ENCODE measurements at regions not wholly inside any gene's neighbourhood (a gene's known extent, or its start where the extent isn't known, plus 50 kb on each side); places are given as distances from the start of the nearest gene placed in this dataset.

GRCh38 chr16:17901309-17901708, 430.5 kb upstream of the XYLT1 start:
- no peaks in the 10 kb centered on the region for H3K9me3 ChIP-seq
- H3K4me1 ChIP-seq: no peaks in the 10 kb centered on the region
- FAIRE-seq (no peak), ATAC-seq (no peak), DNase-seq (ENCODE audit: low read depth in 1 of 2, low spot score in 1 of 2) (no peak)
- WGBS (ENCODE audit: missing lambda C conversion rate): 0% methylated on average over 1 of the region's 1 CpG
- CTCF ChIA-PET: no interaction called here
- no peak overlapping the region for H3K4me3 ChIP-seq
- TF ChIP-seq RARB (CRISPR knock-in tag; IDR thresholded peaks at IDR 0.05) (no peak), CEBPB (IDR thresholded peaks at IDR 0.05) (no peak), ATOH8 (CRISPR knock-in tag; IDR thresholded peaks at IDR 0.05; ENCODE audit: low read depth) (no peak), FOSL2 (IDR thresholded peaks at IDR 0.05) (no peak), FOSL2 (CRISPR knock-in tag; IDR thresholded peaks at IDR 0.05) (no peak), CBX2 (IDR thresholded peaks at IDR 0.05; ENCODE audit: borderline replicate concordance, low read depth) (no peak), ZNF302 (CRISPR knock-in tag; IDR thresholded peaks at IDR 0.05) (no peak), HEYL (CRISPR knock-in tag; IDR thresholded peaks at IDR 0.05) (no peak), JUNB (IDR thresholded peaks at IDR 0.05) (no peak), TFCP2L1 (CRISPR knock-in tag; IDR thresholded peaks at IDR 0.05) (no peak), NPAS2 (CRISPR knock-in tag; IDR thresholded peaks at IDR 0.05; ENCODE audit: borderline replicate concordance) (no peak), HES2 (IDR thresholded peaks at IDR 0.05) (no peak), MAFK (IDR thresholded peaks at IDR 0.05; ENCODE audit: partially characterized antibody) (no peak)
- POLR2A ChIA-PET: no interaction called here
- no peak overlapping the region for H3K27ac ChIP-seq
- H3K4me2 ChIP-seq: no peak overlapping the region

GRCh38 chr16:17899141-17899540, 428.4 kb upstream of the XYLT1 start:
- Histone ChIP-seq H3K27ac (no peak overlapping the region), H3K4me2 (no peak overlapping the region), H3K4me1 (no peaks in the 10 kb centered on the region), H3K9me3 (no peaks in the 10 kb centered on the region), H3K4me3 (no peak overlapping the region)
- ATAC-seq (no peak), DNase-seq (ENCODE audit: low read depth in 1 of 2, low spot score in 1 of 2) (no peak), FAIRE-seq (no peak)
- TF ChIP-seq HMGXB4 (CRISPR knock-in tag; IDR thresholded peaks at IDR 0.05; ENCODE audit: borderline replicate concordance) (no peak), CEBPB (IDR thresholded peaks at IDR 0.05) (no peak), HOXB5 (CRISPR knock-in tag; IDR thresholded peaks at IDR 0.05) (no peak), TFCP2L1 (CRISPR knock-in tag; IDR thresholded peaks at IDR 0.05) (no peak), PHF8 (IDR thresholded peaks at IDR 0.05; ENCODE audit: borderline replicate concordance, low read depth) (no peak), USF2 (IDR thresholded peaks at IDR 0.05) (no peak), MYC (IDR thresholded peaks at IDR 0.05; ENCODE audit: borderline replicate concordance, low read length) (no peak), ZFP36 (IDR thresholded peaks at IDR 0.05; ENCODE audit: borderline replicate concordance, partially characterized antibody) (no peak), FOSL2 (IDR thresholded peaks at IDR 0.05) (no peak), FOSL2 (CRISPR knock-in tag; IDR thresholded peaks at IDR 0.05) (no peak), JUNB (IDR thresholded peaks at IDR 0.05) (no peak), NR3C1 (IDR thresholded peaks at IDR 0.05) (no peak), HOXB13 (CRISPR knock-in tag; IDR thresholded peaks at IDR 0.05; ENCODE audit: low read depth) (no peak), BHLHE40 (IDR thresholded peaks at IDR 0.05; ENCODE audit: low read depth, low read length) (no peak), CHD2 (IDR thresholded peaks at IDR 0.05; ENCODE audit: low read length, partially characterized antibody) (no peak)
- ChIA-PET POLR2A (no interaction called here), CTCF (no interaction called here)
- WGBS (ENCODE audit: missing lambda C conversion rate): 3% methylated on average over 1 of the region's 1 CpG
